ENCODE measurements at regions not wholly inside any gene's neighbourhood (a gene's known extent, or its start where the extent isn't known, plus 50 kb on each side); places are given as distances from the start of the nearest gene placed in this dataset.
"Not testable (repeated sequence)": the region's sequence is repeated elsewhere in the genome, so short reads cannot be mapped to it uniquely, and the experiment has no call there.

GRCh38 chr7:16933296-16934279 lies 51.8 kb upstream of the AGR3 start:
- H3K4me1 ChIP-seq (replicated peaks in 1 of 2), result peaks cover 0 to 3% of the 10 kb centered on the region in 2 donors
- no peak overlapping the region for H3K27ac ChIP-seq
- no peak overlapping the region for H3K4me3 ChIP-seq
- in situ Hi-C loops (cut with MboI; ENCODE audit: low pct_unique_long_range_greater_than_20kb in 2 of 9, low sequenced_read_pairs in 9 of 9, unreplicated experiment in 9 of 9), result no loop called here
- 80 to 100% (median 93%) methylated on average over 1 to 5 of the region's 5 CpGs; no CpG with 5 or more reads in 2 of the 10 experiments for WGBS, 10 experiments
- ATAC-seq (replicated peaks in 6 of 8), result no peak

- Histone ChIP-seq H3K4me3 (no peak overlapping the region), H3K4me1 (replicated peaks in 1 of 2) (peaks cover 0 to 3% of the 10 kb centered on the region in 2 donors), H3K27ac (no peak overlapping the region)
- in situ Hi-C loops (cut with MboI; ENCODE audit: low pct_unique_long_range_greater_than_20kb in 2 of 9, low sequenced_read_pairs in 9 of 9, unreplicated experiment in 9 of 9), result no loop called here
- ATAC-seq (replicated peaks in 6 of 8), result peak in 3 of 8 experiments; percentile 93
- WGBS, 10 experiments, result 0 to 96% (median 68%) methylated on average over 1 to 6 of the region's 6 CpGs
These were observed 53.0 kb upstream of the AGR3 start for GRCh38 chr7:16934722-16935340.

GRCh38 chr7:16935341-16935735 lies 53.6 kb upstream of the AGR3 start:
- Histone ChIP-seq H3K4me3 (no peak overlapping the region), H3K4me1 (replicated peaks in 1 of 2) (peaks cover 0 to 3% of the 10 kb centered on the region in 2 donors), H3K27ac (no peak overlapping the region)
- ATAC-seq (replicated peaks in 6 of 8), result peak in 3 of 8 experiments; percentile 68 to 76 (median 69)
- in situ Hi-C loops (cut with MboI; ENCODE audit: low pct_unique_long_range_greater_than_20kb in 2 of 9, low sequenced_read_pairs in 9 of 9, unreplicated experiment in 9 of 9), result no loop called here
- 0 to 100% (median 63%) methylated on average over 1 of the region's 1 CpG; no CpG with 5 or more reads in 2 of the 10 experiments for WGBS, 10 experiments

- H3K4me1 ChIP-seq (replicated peaks in 1 of 2), result peaks cover 0 to 3% of the 10 kb centered on the region in 2 donors
- no peak overlapping the region for H3K27ac ChIP-seq
- 74 to 93% (median 81%) methylated on average over 1 to 4 of the region's 4 CpGs for WGBS, 10 experiments
- ATAC-seq (replicated peaks in 6 of 8), result no peak
- no peak overlapping the region for H3K4me3 ChIP-seq
- in situ Hi-C loops (cut with MboI; ENCODE audit: low pct_unique_long_range_greater_than_20kb in 2 of 9, low sequenced_read_pairs in 9 of 9, unreplicated experiment in 9 of 9), result no loop called here
These were observed 55.0 kb upstream of the AGR3 start for GRCh38 chr7:16936626-16937422.

GRCh38 chr7:16939161-16939560 lies 57.4 kb upstream of the AGR3 start:
- no peak for ATAC-seq (replicated peaks in 6 of 8)
- in situ Hi-C loops (cut with MboI; ENCODE audit: low pct_unique_long_range_greater_than_20kb in 2 of 9, low sequenced_read_pairs in 9 of 9, unreplicated experiment in 9 of 9), result no loop called here
- Histone ChIP-seq H3K4me3 (no peak overlapping the region), H3K27ac (no peak overlapping the region), H3K4me1 (replicated peaks in 1 of 2) (peaks cover 0 to 3% of the 10 kb centered on the region in 2 donors)

GRCh38 chr7:16940776-16941175 lies 59.0 kb upstream of the AGR3 start:
- no peak for ATAC-seq (replicated peaks in 6 of 8)
- in situ Hi-C loops (cut with MboI; ENCODE audit: low pct_unique_long_range_greater_than_20kb in 2 of 9, low sequenced_read_pairs in 9 of 9, unreplicated experiment in 9 of 9), result no loop called here

GRCh38 chr7:16942929-16943509 lies 61.2 kb upstream of the AGR3 start:
- H3K4me1 ChIP-seq (replicated peaks in 1 of 2), result no peaks in the 10 kb centered on the region
- 60 to 96% methylated on average over 3 to 4 of the region's 21 CpGs; no CpG with 5 or more reads in 8 of the 10 experiments for WGBS, 10 experiments
- in situ Hi-C loops (cut with MboI; ENCODE audit: low pct_unique_long_range_greater_than_20kb in 2 of 9, low sequenced_read_pairs in 9 of 9, unreplicated experiment in 9 of 9), result no loop called here
- ATAC-seq (replicated peaks in 6 of 8), result no peak
- H3K4me3 ChIP-seq, result no peak overlapping the region
- no peak overlapping the region for H3K27ac ChIP-seq

More at GRCh38 chr7:16940776-16941175, 59.0 kb upstream of the AGR3 start:
- Histone ChIP-seq H3K4me3 (no peak overlapping the region), H3K4me1 (replicated peaks in 1 of 2) (peaks cover 0 to 3% of the 10 kb centered on the region in 2 donors), H3K27ac (no peak overlapping the region)

GRCh38 chr7:16944936-16945335 lies 63.2 kb upstream of the AGR3 start:
- Histone ChIP-seq H3K4me3 (no peak overlapping the region), H3K27ac (no peak overlapping the region), H3K4me1 (replicated peaks in 1 of 2) (no peaks in the 10 kb centered on the region)
- ATAC-seq (replicated peaks in 6 of 8), result peak in 1 of 8 experiments; percentile 44
- in situ Hi-C loops (cut with MboI; ENCODE audit: low pct_unique_long_range_greater_than_20kb in 2 of 9, low sequenced_read_pairs in 9 of 9, unreplicated experiment in 9 of 9), result no loop called here
- WGBS, 10 experiments, result 0 to 100% (median 71%) methylated on average over 1 of the region's 1 CpG; no CpG with 5 or more reads in 4 of the 10 experiments

GRCh38 chr7:16945372-16945771 lies 63.6 kb upstream of the AGR3 start:
- ATAC-seq (replicated peaks in 6 of 8), result no peak
- H3K4me3 ChIP-seq, result no peak overlapping the region
- H3K27ac ChIP-seq, result no peak overlapping the region
- H3K4me1 ChIP-seq (replicated peaks in 1 of 2), result no peaks in the 10 kb centered on the region
- in situ Hi-C loops (cut with MboI; ENCODE audit: low pct_unique_long_range_greater_than_20kb in 2 of 9, low sequenced_read_pairs in 9 of 9, unreplicated experiment in 9 of 9), result no loop called here
- WGBS, 10 experiments, result 71 to 100% (median 90%) methylated on average over 1 to 5 of the region's 5 CpGs; no CpG with 5 or more reads in 3 of the 10 experiments

GRCh38 chr7:16948110-16948509 lies 66.3 kb upstream of the AGR3 start:
- H3K4me3 ChIP-seq; in situ Hi-C loops (cut with MboI; ENCODE audit: low pct_unique_long_range_greater_than_20kb in 2 of 9, low sequenced_read_pairs in 9 of 9, unreplicated experiment in 9 of 9); H3K27ac ChIP-seq; ATAC-seq (replicated peaks in 6 of 8); H3K4me1 ChIP-seq (replicated peaks in 1 of 2): not testable (repeated sequence)
- WGBS, 10 experiments, result 14 to 100% (median 61%) methylated on average over 1 to 3 of the region's 4 CpGs; no CpG with 5 or more reads in 2 of the 10 experiments

- ATAC-seq (replicated peaks in 6 of 8), result peak in 1 of 8 experiments; percentile 60
- no peak overlapping the region for H3K27ac ChIP-seq
- H3K4me1 ChIP-seq (replicated peaks in 1 of 2), result peaks cover 0 to 4% of the 10 kb centered on the region in 2 donors
- no peak overlapping the region for H3K4me3 ChIP-seq
- in situ Hi-C loops (cut with MboI; ENCODE audit: low pct_unique_long_range_greater_than_20kb in 2 of 9, low sequenced_read_pairs in 9 of 9, unreplicated experiment in 9 of 9), result no loop called here
- WGBS, 10 experiments, result 11 to 86% (median 61%) methylated on average over 2 to 3 of the region's 3 CpGs
These were observed 69.8 kb upstream of the AGR3 start for GRCh38 chr7:16951483-16952080.

- peak in 5 of 8 experiments; percentile 23 to 65 (median 47) for ATAC-seq (replicated peaks in 6 of 8)
- Histone ChIP-seq H3K4me1 (replicated peaks in 1 of 2) (peaks cover 0 to 4% of the 10 kb centered on the region in 2 donors), H3K4me3 (no peak overlapping the region), H3K27ac (no peak overlapping the region)
- in situ Hi-C loops (cut with MboI; ENCODE audit: low pct_unique_long_range_greater_than_20kb in 2 of 9, low sequenced_read_pairs in 9 of 9, unreplicated experiment in 9 of 9), result no loop called here
- WGBS, 10 experiments, result 40 to 80% (median 64%) methylated on average over 1 to 3 of the region's 3 CpGs; no CpG with 5 or more reads in 1 of the 10 experiments
These were observed 72.5 kb upstream of the AGR3 start for GRCh38 chr7:16954321-16954720.
